ENCODE measurements at regions not wholly inside any gene's neighbourhood (a gene's known extent, or its start where the extent isn't known, plus 50 kb on each side); places are given as distances from the start of the nearest gene placed in this dataset.
A peak's percentile ranks its signal among the peaks of the same experiment; 100 is the strongest.

GRCh38 chr19:33905473-33905936, 108.8 kb downstream of the KCTD15 start:
- Histone ChIP-seq H4K5ac (ENCODE audit: insufficient read length, low read depth, low read length) (no peak overlapping the region), H3K4ac (ENCODE audit: low read depth, low read length) (no peak overlapping the region; the same call in 1 of the 2 replicates), H3K27ac (ENCODE audit: insufficient read length, low read depth, low read length) (peak overlapping the region; percentile 63), H2BK20ac (ENCODE audit: low read depth, low read length, poor library complexity, severe bottlenecking) (no peak overlapping the region), H3K23me2 (ENCODE audit: insufficient read length, low read depth, low read length, poor library complexity, severe bottlenecking) (peaks cover 8% of the 10 kb centered on the region), H2BK5ac (ENCODE audit: insufficient read length, low read length) (no peak overlapping the region), H3K18ac (ENCODE audit: insufficient read length, low read depth, low read length) (peak overlapping the region; percentile 88), H3K27me3 (ENCODE audit: insufficient read depth, low read length) (no peaks in the 10 kb centered on the region), H3K9ac (ENCODE audit: extremely low read depth, insufficient read length, low read length) (no peak overlapping the region), H3K9me3 (ENCODE audit: control insufficient read depth, low read depth, low read length) (no peaks in the 10 kb centered on the region), H4K20me1 (ENCODE audit: control insufficient read depth, insufficient read depth, insufficient read length) (no peaks in the 10 kb centered on the region), H3K4me2 (ENCODE audit: insufficient read depth, insufficient read length, low read length) (peak overlapping the region; percentile 53), H2BK15ac (ENCODE audit: low read depth, low read length) (no peak overlapping the region), H3K14ac (ENCODE audit: insufficient read depth, low read length) (peak overlapping the region; percentile 76), H3K23ac (ENCODE audit: insufficient read length, low read depth, low read length) (no peak overlapping the region), H3K4me1 (ENCODE audit: insufficient read depth, low read length) (no peaks in the 10 kb centered on the region; the same call in 1 of the 2 replicates), H4K8ac (replicated peaks; ENCODE audit: insufficient read length, low read depth, low read length) (no peak overlapping the region), H2AFZ (ENCODE audit: low read length) (peak overlapping the region; percentile 65), H3K56ac (ENCODE audit: insufficient read length, low read depth, low read length) (no peak overlapping the region), H2BK120ac (ENCODE audit: low read depth, low read length, poor library complexity, severe bottlenecking) (no peak overlapping the region), H2AK5ac (ENCODE audit: insufficient read length, low read length) (no peak overlapping the region), H3T11ph (ENCODE audit: low read length) (no peak overlapping the region), H4K91ac (ENCODE audit: insufficient read length, low read depth, low read length) (peak overlapping the region; percentile 6), H3K79me1 (ENCODE audit: insufficient read depth, low read depth, low read length, poor library complexity, severe bottlenecking) (no peaks in the 10 kb centered on the region), H2BK12ac (ENCODE audit: insufficient read length, low read depth, low read length) (no peak overlapping the region), H3K79me2 (ENCODE audit: insufficient read depth, low read length) (no peaks in the 10 kb centered on the region)
- Mint-ChIP-seq H3K9me3 (peaks cover 0 to 5% of the 10 kb centered on the region in 2 experiments; a peak in 2 of 5 replicates), H3K27me3 (ENCODE audit: low read depth) (peaks cover 5% of the 10 kb centered on the region; the same call in 1 of the 2 replicates), H3K4me3 (peak overlapping the region; percentile 75 to 82), H3K36me3 (ENCODE audit: insufficient read depth in 1 of 3, low read depth in 3 of 3) (peaks cover 3 to 10% (median 4%) of the 10 kb centered on the region in 3 experiments; a peak in 4 of 7 replicates), H3K4me1 (peaks cover 30 to 36% of the 10 kb centered on the region in 2 experiments), H3K27ac (peak overlapping the region; percentile 93 to 96 (median 93); a peak in 6 of 7 replicates)
- WGBS (ENCODE audit: extremely low coverage, insufficient read length, low lambda C conversion rate), result no CpG with 5 or more reads among the region's 26 CpGs
- DNase-seq, result peak; percentile 60
- no peak for TF ChIP-seq CTCF (conservative IDR thresholded peaks at IDR 0.05)

All from H9 (cell line).